KG1 (cell line): ENCODE measurements at regions not wholly inside any gene's neighbourhood (a gene's known extent, or its start where the extent isn't known, plus 50 kb on each side); places are given as distances from the start of the nearest gene placed in this dataset.

Experiments
- DNase-seq: peaks from one replicate; lab custom pipeline; 2025; lab: John Stamatoyannopoulos, UW

GRCh38 chr2:120898961-120899750 lies 163.5 kb downstream of the GLI2 start:
- no peak for DNase-seq

- DNase-seq: no peak
These were observed 164.1 kb downstream of the GLI2 start for GRCh38 chr2:120899771-120900170.

GRCh38 chr2:120901201-120901600 lies 165.5 kb downstream of the GLI2 start:
- no peak for DNase-seq

- no peak for DNase-seq
These were observed 166.9 kb downstream of the GLI2 start for GRCh38 chr2:120902592-120902991.

- DNase-seq: no peak
These were observed 168.7 kb downstream of the GLI2 start for GRCh38 chr2:120904379-120904778.

- DNase-seq: no peak
These were observed 169.2 kb downstream of the GLI2 start for GRCh38 chr2:120904830-120905234.

GRCh38 chr2:120905298-120905697 lies 169.6 kb downstream of the GLI2 start:
- no peak for DNase-seq

GRCh38 chr2:120905824-120906571 lies 170.3 kb downstream of the GLI2 start:
- DNase-seq: no peak

GRCh38 chr2:120906914-120907313 lies 171.2 kb downstream of the GLI2 start:
- no peak for DNase-seq

- no peak for DNase-seq
These were observed 172.2 kb downstream of the GLI2 start for GRCh38 chr2:120907822-120908221.

GRCh38 chr2:120908314-120908975 lies 172.8 kb downstream of the GLI2 start:
- DNase-seq: no peak

GRCh38 chr2:120909102-120909501 lies 173.4 kb downstream of the GLI2 start:
- DNase-seq: no peak

- DNase-seq: no peak
These were observed 174.5 kb downstream of the GLI2 start for GRCh38 chr2:120910164-120910563.

- DNase-seq: no peak
These were observed 175.6 kb downstream of the GLI2 start for GRCh38 chr2:120910956-120911951.

GRCh38 chr2:120912101-120912985 lies 176.7 kb downstream of the GLI2 start:
- DNase-seq: no peak

- DNase-seq: no peak
These were observed 178.5 kb downstream of the GLI2 start for GRCh38 chr2:120913972-120914838.

GRCh38 chr2:120914839-120915521 lies 179.3 kb downstream of the GLI2 start:
- DNase-seq: no peak

GRCh38 chr2:120915670-120916069 lies 180.0 kb downstream of the GLI2 start:
- DNase-seq: no peak

- DNase-seq: no peak
These were observed 180.8 kb downstream of the GLI2 start for GRCh38 chr2:120916446-120916845.
